ENCODE measurements at regions not wholly inside any gene's neighbourhood (a gene's known extent, or its start where the extent isn't known, plus 50 kb on each side); places are given as distances from the start of the nearest gene placed in this dataset.

- TF ChIP-seq POLR2A (IDR thresholded peaks at IDR 0.05) (no peak), CTCF (IDR thresholded peaks at IDR 0.05) (no peak), EP300 (IDR thresholded peaks at IDR 0.05) (no peak), POLR2AphosphoS5 (IDR thresholded peaks at IDR 0.05) (no peak)
Observed at GRCh38 chr7:131148708-131149428, 178.8 kb upstream of the MKLN1 start.

All from upper lobe of left lung (tissue), 4 donors.